RWPE2 (cell line): ENCODE measurements at regions not wholly inside any gene's neighbourhood (a gene's known extent, or its start where the extent isn't known, plus 50 kb on each side); places are given as distances from the start of the nearest gene placed in this dataset.

Source experiments
- ATAC-seq: fragments of 200-7000 bp; cut with Tn5 transposase; 3 replicates; pipeline ENCODE4 v1.9.1; 2021; ENCODE audit warnings: low read depth
- DNase-seq: peaks from one replicate; pipeline ENCODE4 v3.0.0-alpha.2; 2020; ENCODE audit warnings: low spot score
- H3K27ac ChIP-seq: fragments of 450-650 bp; 2 replicates; pipeline ENCODE4 v1.5.1; 2017; ENCODE audit warnings: mild to moderate bottlenecking; ENCODE audit not compliant: poor library complexity, severe bottlenecking
- H3K27me3 ChIP-seq: fragments of 250-450 bp; sonication (Bioruptor Pico); 2 replicates; pipeline ENCODE4 v1.5.1; 2021; ENCODE audit warnings: mild to moderate bottlenecking, moderate library complexity; ENCODE audit not compliant: insufficient read depth, poor library complexity, severe bottlenecking
- H3K36me3 ChIP-seq: fragments of 250-450 bp; sonication (Bioruptor Pico); 2 replicates; pipeline ENCODE4 v1.5.1; 2020; ENCODE audit warnings: low read depth, mild to moderate bottlenecking, moderate library complexity
- H3K4me1 ChIP-seq: fragments of 250-450 bp; sonication (Bioruptor Pico); 2 replicates; pipeline ENCODE4 v1.5.1; 2021; ENCODE audit warnings: mild to moderate bottlenecking, moderate library complexity; ENCODE audit not compliant: insufficient read depth, poor library complexity, severe bottlenecking
- H3K4me3 ChIP-seq: fragments of 250-450 bp; sonication (Bioruptor Pico); 2 replicates; pipeline ENCODE4 v1.5.1; 2021; ENCODE audit warnings: mild to moderate bottlenecking, moderate library complexity; ENCODE audit not compliant: severe bottlenecking
- H3K9me3 ChIP-seq: fragments of 250-450 bp; sonication (Bioruptor Pico); 2 replicates; pipeline ENCODE4 v1.5.1; 2021; ENCODE audit warnings: mild to moderate bottlenecking, moderate library complexity; ENCODE audit not compliant: severe bottlenecking
- TF ChIP-seq, protein P1 (sequence below): fragments of 450-650 bp; IDR thresholded peaks from one replicate; pipeline ENCODE4 v1.5.1; 2017; ENCODE audit warnings: mild to moderate bottlenecking, moderate library complexity; ENCODE audit not compliant: poor library complexity, severe bottlenecking

DNA sequence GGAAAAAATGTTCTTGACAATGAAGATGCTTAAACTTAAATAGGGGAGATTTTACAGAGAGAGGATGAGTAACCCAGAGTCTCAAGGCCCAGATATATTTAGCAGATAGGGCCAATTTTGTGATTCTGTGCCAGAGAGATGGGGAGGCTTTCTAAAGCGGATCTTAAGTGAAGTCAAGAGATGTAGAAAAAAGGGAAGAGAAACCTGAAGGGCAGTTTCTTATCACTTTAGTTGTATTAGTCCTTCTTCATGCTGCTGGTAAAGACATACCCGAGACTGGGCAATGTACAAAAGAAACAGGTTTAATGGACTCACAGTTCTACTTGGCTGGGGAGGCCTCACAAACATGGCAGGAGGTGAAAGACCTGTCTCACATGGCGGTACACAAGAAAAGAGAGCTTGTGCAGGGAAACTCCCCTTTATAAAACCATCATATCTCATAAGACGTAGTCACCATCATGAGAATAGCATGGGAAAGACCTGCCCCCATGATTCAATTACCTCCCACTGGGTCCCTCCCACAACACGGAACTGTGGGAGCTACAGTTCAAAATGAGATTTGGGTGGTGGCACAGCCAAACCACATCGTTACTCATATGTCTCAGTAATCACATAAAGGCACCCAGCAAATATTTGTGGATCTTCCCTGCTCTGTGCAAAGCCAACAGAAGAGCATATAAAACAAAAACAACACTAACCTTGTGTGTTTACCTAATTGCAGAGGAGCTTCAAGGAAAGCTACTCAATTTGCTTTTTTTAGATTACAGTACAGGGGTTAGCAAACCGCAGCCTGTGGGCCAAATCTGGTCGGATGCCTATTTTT, 102.6 kb upstream of the MYCBP2 start:
- H3K27ac ChIP-seq = no peak overlapping the region
- ATAC-seq (no peak), DNase-seq (no peak)
- no peaks in the 10 kb centered on the region for H3K4me1 ChIP-seq
- no peaks in the 10 kb centered on the region for H3K36me3 ChIP-seq
- no peaks in the 10 kb centered on the region for H3K27me3 ChIP-seq
- H3K9me3 ChIP-seq = no peaks in the 10 kb centered on the region
- TF ChIP-seq, protein P1, sequence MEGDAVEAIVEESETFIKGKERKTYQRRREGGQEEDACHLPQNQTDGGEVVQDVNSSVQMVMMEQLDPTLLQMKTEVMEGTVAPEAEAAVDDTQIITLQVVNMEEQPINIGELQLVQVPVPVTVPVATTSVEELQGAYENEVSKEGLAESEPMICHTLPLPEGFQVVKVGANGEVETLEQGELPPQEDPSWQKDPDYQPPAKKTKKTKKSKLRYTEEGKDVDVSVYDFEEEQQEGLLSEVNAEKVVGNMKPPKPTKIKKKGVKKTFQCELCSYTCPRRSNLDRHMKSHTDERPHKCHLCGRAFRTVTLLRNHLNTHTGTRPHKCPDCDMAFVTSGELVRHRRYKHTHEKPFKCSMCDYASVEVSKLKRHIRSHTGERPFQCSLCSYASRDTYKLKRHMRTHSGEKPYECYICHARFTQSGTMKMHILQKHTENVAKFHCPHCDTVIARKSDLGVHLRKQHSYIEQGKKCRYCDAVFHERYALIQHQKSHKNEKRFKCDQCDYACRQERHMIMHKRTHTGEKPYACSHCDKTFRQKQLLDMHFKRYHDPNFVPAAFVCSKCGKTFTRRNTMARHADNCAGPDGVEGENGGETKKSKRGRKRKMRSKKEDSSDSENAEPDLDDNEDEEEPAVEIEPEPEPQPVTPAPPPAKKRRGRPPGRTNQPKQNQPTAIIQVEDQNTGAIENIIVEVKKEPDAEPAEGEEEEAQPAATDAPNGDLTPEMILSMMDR = no peak
- no peak overlapping the region for H3K4me3 ChIP-seq

- H3K9me3 ChIP-seq = no peaks in the 10 kb centered on the region
- no peak overlapping the region for H3K4me3 ChIP-seq
- DNase-seq = no peak
- H3K4me1 ChIP-seq = no peaks in the 10 kb centered on the region
- no peaks in the 10 kb centered on the region for H3K36me3 ChIP-seq
- H3K27me3 ChIP-seq = no peaks in the 10 kb centered on the region
- H3K27ac ChIP-seq = no peak overlapping the region
- TF ChIP-seq, protein P1 = no peak
- no peak for ATAC-seq
These were observed 98.8 kb upstream of the MYCBP2 start for GRCh38 chr13:77425705-77426104.

GRCh38 chr13:77423296-77423695, 96.4 kb upstream of the MYCBP2 start:
- Histone ChIP-seq H3K9me3 (no peaks in the 10 kb centered on the region), H3K4me3 (no peak overlapping the region), H3K36me3 (no peaks in the 10 kb centered on the region), H3K27ac (no peak overlapping the region), H3K27me3 (no peaks in the 10 kb centered on the region), H3K4me1 (no peaks in the 10 kb centered on the region)
- TF ChIP-seq, protein P1 = no peak
- ATAC-seq = no peak
- no peak for DNase-seq

- H3K36me3 ChIP-seq = no peaks in the 10 kb centered on the region
- ATAC-seq (no peak), DNase-seq (no peak)
- TF ChIP-seq, protein P1 = no peak
- H3K27me3 ChIP-seq = no peaks in the 10 kb centered on the region
- no peak overlapping the region for H3K4me3 ChIP-seq
- no peaks in the 10 kb centered on the region for H3K4me1 ChIP-seq
- H3K27ac ChIP-seq = no peak overlapping the region
- no peaks in the 10 kb centered on the region for H3K9me3 ChIP-seq
These were observed 95.8 kb upstream of the MYCBP2 start for GRCh38 chr13:77422724-77423123.

DNA sequence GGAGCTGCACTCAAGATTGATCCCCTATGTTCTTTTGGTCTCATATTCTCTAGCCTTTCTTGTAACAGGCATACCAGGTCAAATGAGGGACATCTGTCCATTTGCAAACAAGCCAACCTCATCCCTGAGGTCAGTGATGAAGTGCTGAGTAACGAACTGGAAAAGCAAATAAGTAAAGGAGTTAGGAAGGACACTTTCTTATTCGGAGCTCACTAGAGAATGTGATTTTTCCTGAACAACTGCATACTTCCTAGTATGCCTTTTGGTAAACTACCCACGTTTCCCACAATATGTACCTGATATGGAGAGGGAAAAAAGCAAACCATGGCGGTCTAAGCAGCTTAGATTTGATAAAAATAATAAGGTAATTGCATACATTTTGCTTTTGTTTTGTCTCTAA, 91.0 kb upstream of the MYCBP2 start:
- Histone ChIP-seq H3K9me3 (no peaks in the 10 kb centered on the region), H3K4me1 (no peaks in the 10 kb centered on the region), H3K4me3 (no peak overlapping the region), H3K27me3 (no peaks in the 10 kb centered on the region), H3K36me3 (no peaks in the 10 kb centered on the region), H3K27ac (no peak overlapping the region)
- TF ChIP-seq, protein P1 = no peak
- ATAC-seq (no peak), DNase-seq (no peak)
